PFSK-1 (cell line): ENCODE measurements at regions not wholly inside any gene's neighbourhood (a gene's known extent, or its start where the extent isn't known, plus 50 kb on each side); places are given as distances from the start of the nearest gene placed in this dataset.

ENCODE experiments used
- POLR2AphosphoS5 ChIP-seq: IDR thresholded peaks from 2 replicates; pipeline ENCODE4 v1.6.1; 2012; ENCODE audit warnings: low read depth, mild to moderate bottlenecking, control low read depth, low read length, moderate library complexity
- REST ChIP-seq, 2 experiments: IDR thresholded peaks; 2 replicates each; pipeline versions ENCODE4 v1.6.1 to v1.8.0; 2011 to 2012; ENCODE audit warnings: low read depth in 2 of 2, low read length in 2 of 2, control low read depth in 1 of 2, inconsistent platforms in 1 of 2, mild to moderate bottlenecking in 1 of 2, moderate library complexity in 1 of 2; ENCODE audit not compliant: insufficient read depth in 1 of 2
- SIN3A ChIP-seq: IDR thresholded peaks from 2 replicates; pipeline ENCODE4 v1.6.1; 2012; ENCODE audit warnings: mild to moderate bottlenecking, low read length, moderate library complexity, borderline replicate concordance; ENCODE audit not compliant: insufficient read depth
- TAF1 ChIP-seq: IDR thresholded peaks from 2 replicates; pipeline ENCODE4 v1.6.1; 2012; ENCODE audit warnings: low read length, control low read depth, borderline replicate concordance; ENCODE audit not compliant: insufficient read depth

DNA sequence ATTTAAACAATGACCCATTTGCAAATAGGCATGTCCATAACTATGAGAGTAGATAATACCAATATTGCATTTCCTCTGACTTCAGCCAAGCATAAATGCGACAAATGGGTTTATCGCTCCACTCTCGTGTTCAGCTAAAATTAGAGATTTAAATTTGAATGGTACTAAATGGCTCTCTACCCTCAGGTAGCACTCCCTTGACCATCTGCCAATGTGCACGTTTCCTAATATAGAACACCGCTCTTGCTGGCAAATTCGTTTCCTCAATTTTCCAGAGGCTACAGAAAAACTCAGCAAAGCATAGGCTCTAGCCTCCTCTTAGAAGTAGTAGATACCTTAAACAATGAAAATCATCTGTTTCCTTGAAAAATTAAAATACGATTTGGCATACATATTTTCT is 251.6 kb downstream of the ADGRA3 start:
- TF ChIP-seq POLR2AphosphoS5: no peak
- TF ChIP-seq TAF1: no peak
- no peak for TF ChIP-seq REST (IDR thresholded peaks at IDR 0.05; ENCODE audit: insufficient read depth in 1 of 2, low read depth in 2 of 2, low read length in 2 of 2)
- TF ChIP-seq SIN3A: no peak
